ENCODE measurements at regions not wholly inside any gene's neighbourhood (a gene's known extent, or its start where the extent isn't known, plus 50 kb on each side); places are given as distances from the start of the nearest gene placed in this dataset.

- Histone ChIP-seq H3K27ac (ENCODE audit: low read depth) (no peak overlapping the region), H3K4me1 (ENCODE audit: insufficient read depth) (peaks cover 7% of the 10 kb centered on the region; the same call in 1 of the 2 replicates), H3K4me2 (no peak overlapping the region), H3K27me3 (ENCODE audit: insufficient read depth) (no peaks in the 10 kb centered on the region), H3K4me3 (no peak overlapping the region), H3K36me3 (ENCODE audit: insufficient read depth) (no peaks in the 10 kb centered on the region), H3F3A (replicated peaks; ENCODE audit: low read depth) (no peaks in the 10 kb centered on the region), H4K20me1 (replicated peaks; ENCODE audit: insufficient read depth) (no peaks in the 10 kb centered on the region), H3K9me2 (ENCODE audit: insufficient read depth) (no peaks in the 10 kb centered on the region; the same call in 1 of the 2 replicates), H2AFZ (no peak overlapping the region), H3K79me2 (replicated peaks; ENCODE audit: insufficient read depth) (no peaks in the 10 kb centered on the region)
- H3K36me3 Mint-ChIP-seq (ENCODE audit: low read depth), result no peaks in the 10 kb centered on the region
- peaks cover 12% of the 10 kb centered on the region; the same call in 2 of the 3 replicates for H3K4me1 Mint-ChIP-seq
- H3K27ac Mint-ChIP-seq, result no peak overlapping the region
- TF ChIP-seq CREB1 (CRISPR knock-in tag; IDR thresholded peaks at IDR 0.05; ENCODE audit: low read depth), result no peak
- TF ChIP-seq ETS1 (IDR thresholded peaks at IDR 0.05), result no peak
- no peak for TF ChIP-seq REST (IDR thresholded peaks at IDR 0.05; ENCODE audit: unreplicated experiment)
- no peak for TF ChIP-seq ZNF114 (CRISPR knock-in tag; IDR thresholded peaks at IDR 0.05)
- no peak for TF ChIP-seq EZH2 (IDR thresholded peaks at IDR 0.05; ENCODE audit: low read depth, unreplicated experiment)
- TF ChIP-seq ZNF462 (CRISPR knock-in tag; IDR thresholded peaks at IDR 0.05), result no peak
- TF ChIP-seq NANOG (IDR thresholded peaks at IDR 0.05; ENCODE audit: borderline replicate concordance), result no peak
- no peak for TF ChIP-seq CTCF (conservative IDR thresholded peaks at IDR 0.05; ENCODE audit: low read depth in 2 of 2)
- no peak overlapping the region for H3K4me3 Mint-ChIP-seq
- H3K27me3 Mint-ChIP-seq (ENCODE audit: insufficient read depth, low read depth, poor library complexity), result peaks cover 6% of the 10 kb centered on the region
- H3K9me3 Mint-ChIP-seq, result no peaks in the 10 kb centered on the region
- DNase-seq (ENCODE audit: low spot score) (no peak), ATAC-seq (no peak)
Measured at GRCh38 chr11:11760838-11761237, 80.9 kb upstream of the USP47 start.
